ELR (cell line): ENCODE measurements at regions not wholly inside any gene's neighbourhood (a gene's known extent, or its start where the extent isn't known, plus 50 kb on each side); places are given as distances from the start of the nearest gene placed in this dataset.

Experiments
- DNase-seq: peaks from one replicate; pipeline ENCODE4 v3.0.0-alpha.2; 2015; ENCODE audit warnings: low read depth

DNA sequence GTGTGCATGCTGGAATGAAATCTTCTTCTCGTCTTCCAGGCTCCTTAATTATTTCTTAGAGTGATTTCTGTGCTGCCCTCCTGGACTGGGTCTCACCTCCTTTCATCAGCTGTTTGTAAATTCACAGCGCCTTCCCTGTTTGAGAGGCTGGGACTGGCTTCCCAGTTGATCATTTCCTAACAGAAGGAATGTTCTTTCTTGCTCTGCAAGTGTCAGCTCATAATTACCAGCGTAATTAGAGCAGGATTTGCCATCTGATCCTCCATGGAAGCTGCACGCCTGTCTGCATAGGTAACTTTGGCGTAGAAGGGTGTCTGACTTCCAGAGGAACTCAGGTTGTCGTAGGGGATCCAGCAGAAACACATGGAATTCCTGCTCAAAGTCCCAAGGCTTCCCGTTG lies 375.0 kb upstream of the EEF2KMT start:
- no peak for DNase-seq

DNA sequence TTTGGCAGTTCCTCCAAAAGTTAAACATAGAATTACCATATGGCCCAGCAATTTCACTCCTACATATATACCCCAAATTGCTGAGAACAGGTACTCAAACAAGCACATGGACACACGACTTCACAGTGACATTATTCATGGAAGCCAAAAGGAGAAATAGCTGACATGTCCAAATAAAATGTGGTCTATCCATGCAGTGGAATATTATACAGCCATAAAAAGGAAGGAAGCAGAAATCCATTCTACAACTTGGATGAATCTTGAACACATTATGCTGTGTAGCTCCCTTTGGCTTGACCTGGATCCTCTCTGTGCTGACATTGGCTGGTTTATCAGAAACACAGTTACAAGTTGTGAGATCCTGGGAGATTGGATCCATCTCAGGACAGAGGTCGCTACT lies 370.9 kb upstream of the EEF2KMT start:
- DNase-seq = no peak

DNA sequence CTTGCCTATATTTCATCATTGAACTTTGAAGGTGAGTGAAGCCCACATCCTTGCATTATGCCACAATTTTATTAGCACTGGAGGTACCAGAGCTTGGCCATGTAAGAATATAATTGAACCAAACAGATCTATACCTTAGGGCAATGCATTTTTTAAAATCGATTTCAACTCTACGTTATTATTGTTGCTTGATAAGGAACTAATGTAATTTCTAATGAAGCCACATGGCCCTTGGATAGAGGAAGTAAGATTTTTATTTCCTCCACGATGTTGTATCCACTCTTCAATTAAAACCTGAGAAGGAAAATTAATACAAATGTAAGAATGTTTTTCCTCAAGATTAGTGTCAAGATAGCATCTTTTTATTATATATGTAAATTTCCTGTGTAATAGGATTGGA lies 370.0 kb upstream of the EEF2KMT start:
- no peak for DNase-seq

DNA sequence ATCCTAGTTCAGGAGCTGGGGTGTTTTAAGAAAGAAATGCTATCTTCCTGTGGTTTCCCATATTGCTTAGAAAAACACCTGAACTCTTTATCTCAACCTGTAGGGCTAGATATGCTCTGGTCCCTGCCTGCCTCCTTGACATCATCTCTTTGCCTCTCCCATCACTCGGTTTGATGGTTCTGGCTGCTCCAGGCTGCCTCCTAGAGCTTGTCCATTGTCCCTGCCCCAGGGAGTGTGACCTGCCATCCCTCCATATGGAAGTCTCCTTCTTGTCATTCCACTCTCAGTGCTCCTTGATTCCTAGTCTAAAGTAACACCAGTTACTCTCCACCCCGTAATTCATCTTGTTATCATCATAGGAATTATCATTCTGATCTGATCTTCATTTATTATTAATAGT lies 369.0 kb upstream of the EEF2KMT start:
- no peak for DNase-seq

DNA sequence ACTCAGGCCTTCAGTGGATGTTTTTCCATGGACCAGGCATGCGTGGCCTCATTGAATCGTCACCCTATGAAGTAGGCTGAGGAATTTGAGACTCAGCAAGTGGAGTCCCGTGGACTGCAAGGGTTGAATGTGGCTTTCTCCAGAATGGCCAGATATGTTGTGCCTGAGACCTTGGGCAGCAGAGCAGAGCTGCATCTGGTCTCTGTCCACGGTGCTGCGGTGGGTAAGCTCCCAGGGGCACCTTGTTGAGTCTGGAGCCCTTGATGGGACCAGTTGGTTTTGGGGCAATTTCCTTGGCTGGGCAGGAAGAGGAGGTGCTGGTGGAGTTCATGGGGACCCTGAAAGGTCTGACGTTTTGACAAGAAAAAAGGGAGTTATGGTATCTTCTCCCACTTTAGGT lies 368.1 kb upstream of the EEF2KMT start:
- DNase-seq = no peak

DNA sequence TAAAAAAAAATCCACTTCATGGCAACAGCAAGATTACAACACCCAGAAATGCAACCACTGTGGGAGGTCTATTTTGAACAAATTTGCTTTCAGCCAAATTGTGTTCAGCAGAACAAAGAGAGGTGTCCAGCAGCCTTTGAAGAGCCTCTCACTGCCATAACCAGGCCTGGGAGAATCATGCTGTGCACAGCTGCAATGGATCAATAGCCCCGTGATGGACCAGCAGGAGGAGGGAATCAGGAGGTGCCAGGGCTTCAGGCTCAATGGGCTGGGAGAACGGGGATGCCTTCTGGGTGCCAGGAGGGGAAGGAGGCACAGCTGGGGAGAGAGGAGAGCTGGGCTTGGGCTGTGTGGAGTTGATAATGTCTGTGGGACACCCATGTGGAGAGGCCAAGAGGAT lies 366.2 kb upstream of the EEF2KMT start:
- DNase-seq = no peak

DNA sequence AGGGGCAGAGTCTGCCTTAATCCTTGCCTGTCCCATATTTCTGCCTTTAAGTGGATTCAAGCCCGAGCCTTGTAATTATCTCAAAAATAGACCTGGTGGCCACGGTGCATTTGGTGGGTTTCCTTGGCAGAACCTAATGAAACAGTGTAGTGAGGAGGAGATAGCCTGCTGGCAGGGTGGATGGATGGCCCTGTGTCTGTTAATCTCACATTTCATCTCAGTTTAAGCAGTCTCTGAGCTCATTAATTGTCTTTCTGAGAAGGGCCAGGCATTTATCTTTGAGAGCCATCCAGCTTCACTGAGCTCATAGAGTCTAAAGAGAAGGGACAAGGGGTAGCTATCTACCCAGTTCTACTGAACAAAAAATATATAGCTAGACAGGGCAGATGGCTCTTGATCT lies 364.0 kb upstream of the EEF2KMT start:
- no peak for DNase-seq

DNA sequence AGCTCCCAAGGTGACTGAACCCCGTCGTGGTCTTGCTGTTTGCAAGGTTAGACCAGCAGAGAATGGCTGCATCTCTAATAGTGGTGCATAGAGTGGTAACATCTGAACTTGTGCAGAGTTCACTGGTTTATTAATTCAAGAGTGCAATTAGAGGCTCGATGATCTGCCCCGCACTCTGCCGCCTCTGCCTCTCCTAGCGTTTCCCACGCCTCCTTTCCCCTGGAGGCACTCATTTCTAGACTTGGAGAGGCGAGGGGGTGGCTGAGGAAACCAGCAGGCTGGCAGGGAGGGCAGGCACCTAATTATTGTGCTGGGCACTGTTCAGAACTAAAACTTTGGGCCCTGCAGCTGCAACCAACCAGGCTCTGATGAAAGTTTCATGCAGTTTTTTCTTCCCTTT lies 363.5 kb upstream of the EEF2KMT start:
- DNase-seq = no peak

DNA sequence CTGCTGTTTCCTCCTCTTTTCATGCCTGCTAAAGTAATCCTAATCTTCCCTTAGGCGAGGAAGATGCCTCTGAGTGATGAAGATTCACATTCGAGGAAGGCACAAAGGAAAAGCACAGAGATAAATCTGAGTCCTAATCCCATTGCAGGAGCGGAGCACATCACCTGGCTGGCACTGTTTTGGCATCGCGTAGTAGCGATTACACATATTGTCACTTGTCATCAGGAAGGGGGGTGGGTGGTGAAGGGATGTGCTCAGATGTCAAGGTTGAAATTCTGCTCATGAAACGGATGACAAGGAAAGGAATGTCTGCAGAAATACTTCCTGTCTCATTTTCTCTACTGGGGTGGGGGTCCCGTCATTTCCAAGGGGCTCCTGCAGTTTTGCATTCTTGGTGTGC lies 363.1 kb upstream of the EEF2KMT start:
- DNase-seq = no peak

DNA sequence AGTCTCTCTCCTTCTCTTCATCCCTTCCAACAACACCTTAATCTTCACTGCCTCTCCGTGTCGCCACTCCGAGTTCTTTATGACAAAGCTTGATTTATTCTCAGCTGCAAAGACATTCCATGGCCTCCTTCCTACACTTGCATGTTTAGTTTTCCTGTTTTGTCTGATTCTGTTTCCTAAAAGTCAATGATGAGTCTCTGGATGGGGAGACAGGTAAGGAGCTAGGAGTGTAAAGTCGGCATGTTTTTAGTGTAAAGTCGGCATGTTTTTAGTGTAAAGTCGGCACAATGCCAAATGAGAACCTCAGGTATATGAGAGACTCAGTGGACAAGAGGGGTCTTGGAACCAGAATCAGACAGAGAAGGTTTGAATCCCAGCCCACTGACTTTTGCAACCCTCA lies 362.3 kb upstream of the EEF2KMT start:
- no peak for DNase-seq

DNA sequence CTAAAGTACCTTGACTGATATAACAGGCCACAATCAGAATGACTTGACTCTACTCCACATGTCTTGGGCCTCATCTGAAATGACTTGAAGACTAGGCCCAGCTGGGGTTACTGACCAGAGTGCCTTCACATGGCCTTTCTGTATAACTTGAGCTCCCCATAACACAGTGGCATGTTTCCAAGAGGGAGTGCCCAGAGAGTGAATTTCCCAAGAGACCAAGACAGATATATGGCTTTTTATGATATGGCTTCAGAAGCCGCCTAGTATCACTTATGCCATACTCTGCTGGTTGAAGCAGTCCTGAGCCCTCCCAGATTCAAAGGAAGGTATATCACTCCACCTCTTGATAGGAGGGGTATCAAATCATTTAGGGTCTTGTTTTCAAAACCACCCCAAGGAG lies 357.5 kb upstream of the EEF2KMT start:
- DNase-seq = no peak

DNA sequence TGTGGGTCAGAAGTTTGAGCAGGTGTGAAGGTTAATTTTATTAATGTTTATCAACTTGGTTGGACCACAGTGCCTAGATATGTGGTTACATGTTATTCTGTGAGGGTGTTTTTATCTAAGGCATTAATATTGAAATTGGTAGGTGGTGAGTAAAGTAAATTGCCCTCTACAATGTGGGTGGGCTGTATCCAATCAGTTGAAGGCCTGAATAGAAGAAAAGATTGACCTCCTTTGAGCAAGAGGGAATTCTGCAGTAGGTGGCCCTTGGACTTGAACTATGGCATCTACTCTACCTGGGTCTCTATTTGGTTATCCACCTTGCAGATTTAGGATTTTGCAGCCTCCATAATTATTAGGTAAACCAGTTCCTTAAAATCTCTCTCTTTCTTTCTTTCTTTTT lies 356.8 kb upstream of the EEF2KMT start:
- DNase-seq = no peak

DNA sequence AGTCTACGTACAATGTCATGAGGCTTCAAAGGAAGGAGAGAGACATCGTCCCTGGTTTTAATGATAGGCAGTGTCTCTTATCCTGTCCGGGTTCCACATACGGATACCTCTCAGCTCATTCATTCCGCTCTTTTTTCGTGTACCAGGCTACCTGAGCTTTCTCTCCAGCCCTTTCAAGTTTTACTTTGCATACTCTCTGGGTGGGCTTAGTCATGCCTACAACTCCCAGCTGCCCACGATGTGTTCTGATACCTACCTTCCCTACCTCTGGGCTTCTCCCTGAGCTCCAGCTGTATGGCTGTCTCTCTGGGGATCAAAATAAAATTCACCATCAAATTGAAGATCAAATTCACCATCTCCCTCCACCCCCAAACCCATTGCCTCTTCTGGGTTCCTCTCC lies 354.0 kb upstream of the EEF2KMT start:
- DNase-seq = no peak

DNA sequence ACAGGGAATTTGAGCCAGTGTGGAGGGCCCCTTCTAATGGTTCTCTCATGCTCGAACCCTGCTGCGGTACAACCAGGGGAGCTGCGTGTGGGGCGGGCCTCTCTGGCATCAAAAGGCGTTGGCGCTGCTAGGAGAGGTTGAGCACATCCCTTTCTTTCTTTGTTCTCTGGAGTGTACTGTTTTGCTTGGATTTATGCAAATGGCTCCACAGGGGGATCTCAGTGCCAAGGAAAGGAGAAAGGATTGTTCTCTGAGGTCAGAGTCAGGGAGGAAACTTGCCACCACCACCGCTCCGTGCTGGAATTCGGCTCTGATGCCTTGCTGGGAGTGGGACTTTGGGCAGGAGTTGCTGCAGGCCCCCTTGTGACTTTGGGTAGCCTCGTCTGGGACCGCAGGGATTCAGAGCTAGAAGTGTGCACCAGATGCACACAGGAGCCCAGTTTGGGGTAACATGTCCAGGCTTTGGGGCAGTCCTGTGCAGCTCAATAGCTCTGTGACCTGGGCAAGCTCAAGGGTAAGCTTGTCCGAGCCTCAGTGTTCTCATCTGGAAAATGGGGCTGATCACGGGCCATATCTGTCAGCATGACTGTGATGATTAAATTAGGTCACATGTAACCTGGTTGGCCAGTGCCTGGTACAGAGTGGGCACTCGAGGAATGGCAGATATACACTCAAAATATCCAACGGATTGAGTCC lies 353.0 kb upstream of the EEF2KMT start:
- DNase-seq = no peak

DNA sequence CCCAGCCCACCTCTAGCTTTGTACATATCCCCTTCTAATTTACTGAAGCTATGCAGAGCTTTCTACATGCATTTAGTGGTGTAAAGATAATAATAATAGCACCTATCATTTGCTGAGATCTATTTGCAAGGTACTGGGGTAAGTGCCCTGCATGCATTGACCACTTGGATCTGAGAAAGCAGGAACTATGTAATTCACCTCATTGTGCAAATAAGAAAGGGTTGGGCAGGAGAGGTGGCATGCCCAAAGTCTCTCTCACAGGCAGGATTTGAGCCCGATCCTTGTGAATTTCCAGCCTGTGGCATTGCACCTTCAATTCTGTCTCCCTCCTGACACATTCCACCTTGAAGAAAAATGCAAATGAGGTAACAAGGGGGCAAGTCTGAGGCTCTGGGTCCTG lies 352.3 kb upstream of the EEF2KMT start:
- DNase-seq = no peak

DNA sequence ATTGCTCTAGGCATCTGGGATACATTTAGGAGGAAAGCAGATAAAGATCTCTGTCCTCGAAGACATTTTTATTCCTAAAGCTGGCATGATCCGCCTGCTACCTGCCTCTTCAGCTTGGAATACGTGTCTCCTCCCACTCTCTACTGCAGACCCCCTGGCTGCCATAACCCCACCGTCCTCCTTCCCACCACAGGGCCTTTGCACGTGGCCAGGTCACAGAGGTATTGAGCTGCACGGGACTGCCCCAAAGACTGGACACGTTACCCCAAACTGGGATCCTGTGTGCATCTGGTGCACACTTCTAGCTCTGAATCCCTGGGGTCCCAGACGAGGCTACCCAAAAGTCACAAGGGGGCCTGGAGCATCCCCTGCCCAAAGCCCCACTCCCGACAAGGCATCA lies 351.2 kb upstream of the EEF2KMT start:
- DNase-seq = no peak

DNA sequence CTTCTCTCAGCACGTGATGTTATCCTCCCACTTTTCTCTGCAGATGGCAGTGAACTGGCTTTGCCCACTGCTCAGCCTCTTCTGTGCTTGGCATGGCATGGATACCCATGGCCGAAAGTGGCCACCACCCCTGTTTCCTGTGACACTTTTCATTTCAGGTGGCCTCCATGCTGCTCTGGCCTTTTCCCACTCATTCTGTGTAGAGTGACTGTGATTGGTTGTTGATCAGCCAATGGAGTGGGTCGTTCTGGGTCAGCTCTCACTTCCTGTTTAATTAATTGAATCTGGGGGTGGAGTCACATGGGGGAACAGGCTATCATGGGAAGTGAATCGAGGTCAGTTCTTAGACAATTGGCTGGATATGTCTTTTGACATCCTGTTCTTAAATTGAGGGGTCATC lies 350.1 kb upstream of the EEF2KMT start:
- DNase-seq = no peak

DNA sequence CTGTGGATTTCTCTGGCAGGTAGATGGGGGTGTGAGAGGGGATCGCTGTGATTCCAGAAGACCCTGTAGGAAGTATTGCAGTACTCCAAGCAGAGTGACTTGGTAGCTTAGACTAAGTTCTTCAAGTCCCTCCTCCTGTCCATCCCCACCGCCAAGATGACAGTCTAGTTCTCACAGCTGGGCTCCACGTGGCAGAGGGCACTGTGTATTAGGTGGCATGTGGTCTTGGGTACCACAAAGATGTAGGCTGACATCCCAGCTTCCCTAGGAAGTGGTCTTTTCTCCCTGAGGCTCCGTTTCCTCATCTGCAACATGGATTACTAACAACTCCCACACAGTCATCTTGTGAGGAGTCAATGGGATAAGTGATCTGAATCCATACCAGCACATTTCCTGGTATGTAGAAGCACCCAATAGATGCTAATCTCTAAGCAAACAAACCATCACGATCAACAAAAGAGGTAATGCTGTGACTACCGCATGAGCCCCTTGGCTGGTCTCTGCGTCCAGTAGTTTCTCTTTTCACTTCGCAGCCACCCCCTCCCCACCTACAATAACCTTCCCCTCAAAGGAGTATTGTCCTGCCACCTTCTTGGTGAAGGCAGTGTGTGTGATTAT lies 349.1 kb upstream of the EEF2KMT start:
- no peak for DNase-seq

DNA sequence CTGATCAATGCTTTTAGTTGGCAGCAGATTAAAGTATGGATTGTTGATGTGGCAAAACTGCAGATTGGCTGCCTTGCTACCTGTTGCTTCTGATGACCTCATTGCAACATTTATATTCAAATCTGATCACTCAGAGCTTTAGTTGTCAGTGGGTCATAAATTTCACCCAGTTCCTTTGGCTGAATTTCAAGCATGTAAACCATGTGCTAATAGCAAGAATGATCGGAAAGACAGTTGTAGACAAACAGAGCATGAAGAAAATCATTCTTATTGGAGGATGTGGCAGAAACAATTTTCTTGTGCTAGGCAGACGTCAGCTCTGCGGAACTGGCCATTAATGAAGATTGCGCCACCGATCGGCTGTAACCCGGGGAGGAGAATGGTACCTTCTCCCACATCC lies 346.6 kb upstream of the EEF2KMT start:
- DNase-seq = no peak

DNA sequence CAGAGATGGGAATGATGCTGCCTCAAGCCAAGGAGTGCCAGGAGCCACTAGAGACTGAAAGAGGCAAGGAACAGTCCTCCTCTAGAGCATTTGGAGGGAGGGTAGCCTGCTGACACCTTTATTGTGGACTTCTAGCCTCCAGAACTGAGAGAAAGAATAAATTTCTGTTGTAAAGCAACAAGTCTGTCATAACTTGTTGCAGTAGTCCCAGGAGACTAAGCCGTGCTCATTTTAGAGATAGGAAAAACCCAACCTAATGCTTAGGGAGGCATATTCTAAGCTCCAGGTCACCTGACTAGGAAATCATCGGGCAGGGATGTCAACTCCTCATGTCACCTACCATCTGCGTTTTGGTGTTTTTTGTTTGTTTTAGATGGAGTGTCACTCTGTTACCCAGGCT lies 345.4 kb upstream of the EEF2KMT start:
- DNase-seq = no peak

DNA sequence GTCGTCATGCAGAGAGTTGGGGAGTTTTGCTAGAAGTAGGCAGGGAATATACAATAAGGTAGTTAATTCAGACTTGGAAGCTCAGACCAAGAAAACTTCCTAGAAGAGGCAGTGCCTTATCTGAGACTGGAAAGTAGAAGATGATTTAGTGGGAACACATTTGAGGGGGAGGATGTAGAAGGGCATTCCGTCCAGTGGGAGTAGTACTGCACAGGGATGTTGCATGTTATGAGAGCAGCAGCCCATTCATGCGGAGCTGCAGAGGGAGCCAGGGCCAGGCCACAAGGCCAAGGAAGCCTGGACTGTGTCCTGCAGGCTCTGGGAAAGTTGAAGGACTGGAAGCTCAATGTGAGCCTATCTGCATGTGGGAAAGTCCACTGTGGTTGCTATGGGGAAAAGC lies 344.5 kb upstream of the EEF2KMT start:
- no peak for DNase-seq

DNA sequence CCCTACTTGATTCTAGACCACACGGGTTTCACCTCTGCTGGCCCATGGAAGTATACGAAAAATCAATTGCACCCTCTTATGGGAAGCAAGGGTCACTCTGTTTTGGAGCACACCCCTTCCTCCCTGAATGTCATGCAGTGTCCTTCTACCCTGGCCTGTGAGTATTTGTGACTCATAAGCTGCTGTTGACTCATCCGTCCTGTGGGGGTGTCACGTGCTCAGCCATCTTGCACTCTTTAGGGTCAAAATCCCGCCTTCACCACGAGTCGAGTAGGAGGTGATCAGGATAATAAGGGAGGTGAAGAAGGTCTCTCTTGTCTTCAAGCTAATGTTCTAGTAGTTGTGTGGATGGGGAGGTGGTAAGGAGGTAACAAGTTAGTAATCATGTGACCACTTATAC lies 341.0 kb upstream of the EEF2KMT start:
- DNase-seq = no peak

DNA sequence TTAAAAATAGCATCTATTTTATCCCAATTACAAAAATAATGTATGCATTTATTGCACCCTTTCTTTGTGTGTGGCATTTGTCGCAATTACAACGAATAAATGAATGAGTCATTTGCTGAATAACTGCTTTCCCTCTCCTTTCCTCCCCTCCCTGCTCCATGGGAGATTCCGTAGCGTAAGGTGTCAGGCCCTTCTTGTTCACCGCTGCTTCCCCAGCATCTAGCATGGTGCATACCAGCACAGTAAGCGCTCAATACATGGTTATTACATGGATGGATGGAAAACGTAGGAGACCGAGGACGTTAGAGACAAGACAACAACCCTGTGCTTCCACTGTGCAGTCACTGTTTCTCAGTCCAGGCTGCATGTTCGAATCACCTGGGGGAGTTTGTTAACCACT lies 336.0 kb upstream of the EEF2KMT start:
- DNase-seq = no peak

DNA sequence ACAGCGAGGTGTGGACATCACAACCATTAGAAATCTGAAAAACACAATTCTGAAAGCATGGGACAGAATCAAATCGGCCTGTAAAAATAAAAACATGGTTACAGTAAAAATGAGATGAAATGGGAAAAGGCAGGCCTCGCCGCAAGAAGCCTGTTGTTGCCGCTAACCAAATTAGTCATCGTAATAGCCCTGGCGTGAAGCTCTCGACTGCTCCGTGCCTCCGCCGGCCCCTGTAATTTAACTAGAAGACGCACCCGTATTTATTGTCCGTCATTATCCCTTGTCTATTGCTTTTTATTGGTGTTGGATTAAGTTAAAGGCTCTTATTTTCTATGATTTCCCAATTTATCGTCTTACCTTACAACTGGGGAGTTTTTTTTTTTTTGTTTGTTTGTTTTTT lies 334.6 kb upstream of the EEF2KMT start:
- no peak for DNase-seq
